Dendritic cell treated with granulocyte-macrophage colony-stimulating factor and Interleukin-4, amounts not matched to agents 40 ng/mL and 50 ng/mL, for 4 days (primary cell): ENCODE measurements at regions not wholly inside any gene's neighbourhood (a gene's known extent, or its start where the extent isn't known, plus 50 kb on each side); places are given as distances from the start of the nearest gene placed in this dataset.

ENCODE experiments used
- H3K27ac Mint-ChIP-seq: one replicate; pipeline ENCODE4 v1.8.0; 2022; ENCODE audit warnings: mild to moderate bottlenecking, mixed read lengths
- H3K27me3 Mint-ChIP-seq: one replicate; pipeline ENCODE4 v1.8.0; 2022; ENCODE audit warnings: mild to moderate bottlenecking, mixed read lengths
- H3K36me3 Mint-ChIP-seq: one replicate; pipeline ENCODE4 v1.8.0; 2022; ENCODE audit warnings: low read depth, mixed read lengths
- H3K4me1 Mint-ChIP-seq: one replicate; pipeline ENCODE4 v1.8.0; 2022; ENCODE audit warnings: low read depth, mixed read lengths
- H3K4me3 Mint-ChIP-seq: one replicate; pipeline ENCODE4 v1.8.0; 2022; ENCODE audit warnings: mild to moderate bottlenecking, moderate library complexity, mixed read lengths
- H3K9me3 Mint-ChIP-seq: one replicate; pipeline ENCODE4 v1.8.0; 2022; ENCODE audit warnings: mixed read lengths
- intact Hi-C: fragments of 100-400 bp; cut with micrococcal nuclease; formaldehyde crosslinking; loops from one replicate; pipeline ENCODE4 v1.15.0; 2022

DNA sequence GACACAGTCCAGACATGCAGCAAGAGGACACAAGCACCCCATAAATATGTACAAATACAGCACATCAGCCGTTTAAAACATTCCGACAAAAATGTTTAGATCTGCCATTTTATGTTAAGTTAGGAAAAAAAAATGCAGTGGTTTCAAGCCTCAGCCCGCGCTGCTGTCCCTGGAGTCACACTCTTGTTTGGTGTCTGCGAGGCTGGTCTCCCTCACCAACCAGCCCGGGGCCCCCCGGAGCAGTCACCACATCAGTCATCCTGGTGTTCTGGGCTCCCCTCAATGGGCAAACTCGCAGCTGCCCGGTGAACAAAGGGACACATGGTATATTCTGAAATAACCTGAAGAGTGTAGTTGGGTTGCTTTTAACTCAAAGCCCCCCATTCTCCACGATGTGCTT is 1022.2 kb downstream of the BRD1 start:
- Mint-ChIP-seq H3K36me3 (no peaks in the 10 kb centered on the region), H3K4me3 (no peak overlapping the region), H3K27me3 (no peaks in the 10 kb centered on the region), H3K4me1 (no peaks in the 10 kb centered on the region), H3K27ac (no peak overlapping the region), H3K9me3 (no peaks in the 10 kb centered on the region)
- intact Hi-C loops: no loop called here

DNA sequence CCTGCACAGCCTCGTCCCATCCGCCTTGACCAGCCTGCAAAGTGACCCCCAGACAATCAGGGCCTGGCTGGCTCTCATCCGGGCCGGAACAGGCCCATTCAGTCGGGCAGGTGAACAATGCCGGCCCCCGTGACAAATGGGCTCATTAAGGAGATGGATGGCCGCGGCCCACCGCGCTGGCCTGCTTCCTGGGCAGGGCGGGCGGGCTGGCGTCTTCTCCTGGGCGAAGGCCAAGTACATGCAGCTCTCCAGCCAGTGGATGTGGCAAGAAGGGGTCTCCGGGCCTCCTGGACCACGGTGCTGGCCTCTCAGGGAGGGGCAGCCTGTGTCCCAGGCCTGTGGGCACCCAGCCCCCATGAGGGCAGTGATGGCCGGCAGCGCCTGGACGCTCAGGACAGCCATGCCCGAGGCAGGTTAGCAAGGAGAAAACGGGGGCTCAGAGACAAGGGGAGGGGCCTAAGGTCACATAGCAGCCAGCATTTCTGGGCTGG is 1022.8 kb downstream of the BRD1 start:
- no peaks in the 10 kb centered on the region for H3K4me1 Mint-ChIP-seq
- H3K36me3 Mint-ChIP-seq: no peaks in the 10 kb centered on the region
- H3K27ac Mint-ChIP-seq: no peak overlapping the region
- H3K27me3 Mint-ChIP-seq: no peaks in the 10 kb centered on the region
- intact Hi-C loops: no loop called here
- H3K4me3 Mint-ChIP-seq: no peak overlapping the region
- H3K9me3 Mint-ChIP-seq: no peaks in the 10 kb centered on the region

DNA sequence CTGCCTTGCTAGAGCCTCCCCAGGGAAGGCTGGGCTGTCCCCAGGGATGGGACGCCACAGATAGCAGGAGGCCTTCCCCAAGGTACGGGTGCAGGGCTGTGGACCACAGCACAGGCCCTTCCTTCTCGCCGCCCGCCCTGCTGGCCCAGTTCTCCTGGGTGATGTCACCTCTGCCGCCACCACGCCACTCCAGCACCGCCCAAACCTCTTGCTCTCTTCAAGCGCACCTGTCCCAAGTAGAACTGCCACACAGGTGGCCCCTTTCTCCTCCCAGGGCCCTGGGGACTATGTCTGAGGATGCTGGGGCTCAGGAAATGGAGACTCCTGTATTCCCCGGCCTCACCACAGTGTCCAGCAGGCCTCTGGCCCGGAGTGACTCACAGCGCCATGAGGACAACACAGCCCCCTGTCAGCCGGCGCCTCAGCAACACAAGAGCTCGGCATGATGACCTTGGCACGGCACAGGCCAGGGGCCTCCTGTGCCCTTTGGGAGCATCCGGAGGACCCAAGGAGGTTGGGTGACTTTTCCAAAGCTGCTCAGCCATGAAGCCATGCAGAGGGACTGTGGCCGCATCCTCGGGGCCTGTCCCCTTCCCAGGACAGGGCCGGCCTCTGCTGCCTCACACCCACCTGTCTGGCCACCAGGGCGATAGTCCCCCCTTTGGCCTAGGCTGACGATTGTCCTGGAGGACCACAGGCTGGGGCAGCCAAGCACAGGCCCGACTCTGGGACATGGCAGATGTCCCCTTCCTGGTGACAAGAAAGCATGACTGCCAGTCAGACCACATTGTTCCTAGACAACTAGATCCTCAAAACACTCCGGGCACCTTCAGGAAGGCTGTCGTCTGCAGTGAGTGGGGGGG is 1023.5 kb downstream of the BRD1 start:
- H3K4me3 Mint-ChIP-seq: no peak overlapping the region
- H3K27me3 Mint-ChIP-seq: no peaks in the 10 kb centered on the region
- no peak overlapping the region for H3K27ac Mint-ChIP-seq
- no peaks in the 10 kb centered on the region for H3K4me1 Mint-ChIP-seq
- intact Hi-C loops: no loop called here
- H3K9me3 Mint-ChIP-seq: no peaks in the 10 kb centered on the region
- H3K36me3 Mint-ChIP-seq: no peaks in the 10 kb centered on the region

DNA sequence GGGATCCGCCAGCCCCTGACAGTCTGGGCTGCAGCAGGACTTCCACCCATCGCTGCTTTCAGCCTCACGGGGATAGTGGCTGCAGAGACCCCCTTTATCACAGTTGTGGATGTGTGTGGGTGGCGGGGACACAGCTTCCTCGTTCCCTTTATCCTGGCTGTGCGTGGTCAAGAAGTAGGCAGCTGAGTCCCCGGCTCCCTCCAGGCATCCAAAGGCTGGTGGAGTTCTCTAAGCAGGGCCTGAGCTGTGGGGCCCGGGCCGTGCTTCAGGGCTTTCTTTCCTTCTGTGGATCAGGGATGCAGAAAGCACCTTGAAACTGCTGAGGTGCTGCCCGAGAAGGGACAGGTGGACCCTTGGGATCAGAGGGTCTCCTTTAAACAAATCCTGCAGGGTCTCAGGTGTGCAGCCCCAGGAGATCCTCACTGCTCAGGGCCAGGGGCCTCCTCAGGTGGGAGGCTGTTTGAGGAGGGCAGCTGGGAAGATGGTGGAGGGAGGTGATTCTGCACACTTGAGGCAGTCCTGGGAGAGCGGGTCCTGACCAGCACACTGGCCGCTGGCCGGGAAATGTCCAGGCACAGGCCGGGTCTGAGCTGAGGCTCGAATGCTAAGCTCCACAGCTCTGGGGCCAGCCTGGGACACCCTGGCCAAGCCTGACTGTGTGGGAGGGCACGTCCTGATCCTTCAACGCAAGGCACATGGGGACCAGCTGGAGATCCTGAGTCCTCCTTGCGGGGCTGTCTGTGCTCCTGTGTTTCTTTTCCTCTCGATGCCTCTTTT is 1024.3 kb downstream of the BRD1 start:
- Mint-ChIP-seq H3K4me1 (no peaks in the 10 kb centered on the region), H3K9me3 (no peaks in the 10 kb centered on the region), H3K4me3 (no peak overlapping the region), H3K27ac (no peak overlapping the region), H3K36me3 (no peaks in the 10 kb centered on the region), H3K27me3 (no peaks in the 10 kb centered on the region)
- intact Hi-C loops: no loop called here

DNA sequence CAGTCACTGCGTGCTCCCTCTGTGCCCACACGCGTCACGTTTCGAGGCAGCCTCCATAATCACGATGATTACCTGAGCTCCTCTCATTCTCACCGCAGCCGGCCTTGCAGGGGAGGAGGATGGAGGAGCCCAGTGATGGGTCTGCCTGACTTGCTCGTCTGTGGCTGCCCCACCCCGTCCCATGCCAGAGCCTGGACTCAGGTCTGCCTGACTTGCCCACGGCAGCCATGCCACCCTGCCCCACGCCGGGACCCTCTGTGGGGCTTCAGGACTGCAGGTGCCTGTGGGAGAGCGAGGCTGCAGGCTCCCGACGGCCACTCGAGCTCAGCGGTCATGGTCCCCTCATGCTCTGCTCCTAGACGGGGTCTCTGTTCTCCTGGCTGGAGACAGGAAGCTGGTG is 1025.1 kb downstream of the BRD1 start:
- Mint-ChIP-seq H3K36me3 (no peaks in the 10 kb centered on the region), H3K4me1 (no peaks in the 10 kb centered on the region), H3K4me3 (no peak overlapping the region), H3K9me3 (no peaks in the 10 kb centered on the region), H3K27ac (no peak overlapping the region), H3K27me3 (no peaks in the 10 kb centered on the region)
- intact Hi-C loops: no loop called here

DNA sequence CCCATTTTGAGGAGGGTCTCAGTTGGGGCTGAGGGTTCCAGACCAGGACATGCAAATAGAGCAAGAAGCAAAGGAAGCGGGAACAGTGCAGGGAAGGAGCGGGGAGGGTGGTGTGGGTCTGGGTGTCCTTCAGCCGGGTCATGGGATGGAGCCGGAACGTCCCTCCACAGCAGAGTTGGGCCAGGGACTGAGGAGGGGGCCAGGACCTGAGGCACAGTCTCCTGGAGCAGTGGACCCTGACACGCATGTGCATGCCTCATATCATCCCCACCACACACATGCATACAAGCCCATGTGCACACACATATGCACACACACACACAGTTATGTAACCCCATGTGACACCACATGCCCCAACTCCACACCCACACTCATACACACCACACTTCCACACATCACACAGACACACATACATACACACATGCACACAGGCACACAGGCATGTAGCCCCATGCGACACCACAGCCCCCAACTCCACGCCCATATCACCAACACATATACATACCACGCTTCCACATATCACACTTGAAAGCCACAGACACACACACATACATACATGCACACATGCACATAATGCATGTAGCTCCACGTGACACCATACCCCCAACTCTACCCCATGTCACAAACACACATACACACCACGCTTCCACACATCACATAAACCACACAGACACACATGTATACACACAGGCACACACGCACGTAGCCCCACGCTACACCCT is 1026.6 kb downstream of the BRD1 start:
- no peak overlapping the region for H3K27ac Mint-ChIP-seq
- no peaks in the 10 kb centered on the region for H3K27me3 Mint-ChIP-seq
- no peak overlapping the region for H3K4me3 Mint-ChIP-seq
- no peaks in the 10 kb centered on the region for H3K36me3 Mint-ChIP-seq
- H3K9me3 Mint-ChIP-seq: no peaks in the 10 kb centered on the region
- H3K4me1 Mint-ChIP-seq: no peaks in the 10 kb centered on the region
- intact Hi-C loops: no loop called here

DNA sequence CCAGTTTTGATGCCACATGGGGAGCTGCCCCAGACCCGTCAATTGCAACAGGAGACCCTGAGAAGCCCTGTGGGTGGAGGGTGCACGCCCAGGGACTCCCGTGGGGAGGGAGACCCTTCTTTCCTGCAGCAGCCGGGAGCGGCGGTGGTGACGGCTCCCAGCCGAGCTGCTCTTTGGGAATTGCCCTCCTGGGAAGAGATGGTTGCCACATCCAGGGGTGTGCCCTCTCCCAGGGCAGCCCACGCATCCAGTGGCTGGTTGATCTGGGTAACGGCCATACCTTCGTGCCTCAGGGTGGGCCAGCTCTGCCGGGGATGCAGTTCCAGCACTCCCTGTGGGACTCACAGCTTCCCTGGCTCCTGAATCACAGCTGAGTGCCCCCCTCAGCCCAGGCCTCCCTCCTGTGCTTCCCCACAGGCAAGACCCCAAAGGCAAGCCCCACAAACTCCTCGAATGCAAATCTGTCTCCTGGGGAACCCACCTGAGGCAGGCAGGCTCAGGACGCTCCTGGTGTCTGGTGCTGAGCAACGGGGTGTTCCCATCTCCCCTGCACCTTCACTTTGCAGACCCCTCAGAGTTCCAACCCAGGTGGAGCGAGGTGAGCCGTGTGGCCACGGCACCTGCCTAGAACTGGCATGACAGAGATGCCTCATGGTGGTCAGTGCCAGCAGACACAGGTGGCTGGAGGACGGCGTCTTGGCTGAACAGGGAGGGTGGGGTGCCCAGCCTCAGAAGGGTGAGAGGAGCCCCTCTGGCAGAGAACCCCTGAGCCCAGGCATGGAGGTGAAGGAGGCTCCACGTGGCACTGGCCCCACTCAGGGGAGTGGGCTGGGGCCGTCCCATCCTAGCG is 1027.4 kb downstream of the BRD1 start:
- no peaks in the 10 kb centered on the region for H3K27me3 Mint-ChIP-seq
- no peaks in the 10 kb centered on the region for H3K36me3 Mint-ChIP-seq
- no peak overlapping the region for H3K27ac Mint-ChIP-seq
- no peaks in the 10 kb centered on the region for H3K4me1 Mint-ChIP-seq
- intact Hi-C loops: no loop called here
- H3K9me3 Mint-ChIP-seq: no peaks in the 10 kb centered on the region
- no peak overlapping the region for H3K4me3 Mint-ChIP-seq

DNA sequence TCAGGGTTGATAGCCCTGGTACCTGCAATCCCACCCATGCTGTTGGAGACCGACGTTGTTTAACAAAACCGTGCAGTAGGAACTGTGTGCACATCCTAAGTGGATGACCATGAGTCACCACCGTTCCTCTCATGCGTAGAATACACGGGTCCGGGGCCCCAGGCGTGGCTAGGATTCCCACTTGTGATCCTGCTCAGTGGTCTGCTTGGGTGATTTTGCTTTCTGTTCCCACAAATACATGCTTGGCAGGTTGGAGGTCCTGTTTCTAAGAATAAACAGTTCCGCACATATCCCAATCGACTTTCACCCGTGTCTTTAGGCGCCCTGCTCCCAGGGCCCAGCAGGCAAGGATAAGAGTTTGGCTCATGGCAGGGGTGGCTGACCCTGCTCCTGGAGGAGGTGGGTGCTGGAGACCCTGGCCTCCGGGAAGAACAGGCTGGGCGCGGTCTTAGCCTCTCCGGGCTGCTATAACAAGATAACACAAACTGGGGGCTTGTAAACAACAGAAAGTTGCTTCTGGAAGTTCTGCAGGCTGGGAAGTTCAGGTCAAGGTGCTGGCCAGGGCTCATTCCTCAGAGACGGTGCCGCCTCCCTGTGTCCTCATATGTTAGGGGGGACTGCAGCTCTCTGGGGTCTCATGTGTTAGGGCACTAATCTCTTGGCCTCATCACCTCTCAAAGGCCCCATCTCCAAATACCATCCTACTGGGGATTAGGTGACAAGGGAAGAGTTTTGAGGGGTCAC is 1028.3 kb downstream of the BRD1 start:
- Mint-ChIP-seq H3K4me1 (no peaks in the 10 kb centered on the region), H3K27ac (no peak overlapping the region), H3K9me3 (no peaks in the 10 kb centered on the region), H3K4me3 (no peak overlapping the region), H3K36me3 (no peaks in the 10 kb centered on the region), H3K27me3 (no peaks in the 10 kb centered on the region)
- intact Hi-C loops: no loop called here

DNA sequence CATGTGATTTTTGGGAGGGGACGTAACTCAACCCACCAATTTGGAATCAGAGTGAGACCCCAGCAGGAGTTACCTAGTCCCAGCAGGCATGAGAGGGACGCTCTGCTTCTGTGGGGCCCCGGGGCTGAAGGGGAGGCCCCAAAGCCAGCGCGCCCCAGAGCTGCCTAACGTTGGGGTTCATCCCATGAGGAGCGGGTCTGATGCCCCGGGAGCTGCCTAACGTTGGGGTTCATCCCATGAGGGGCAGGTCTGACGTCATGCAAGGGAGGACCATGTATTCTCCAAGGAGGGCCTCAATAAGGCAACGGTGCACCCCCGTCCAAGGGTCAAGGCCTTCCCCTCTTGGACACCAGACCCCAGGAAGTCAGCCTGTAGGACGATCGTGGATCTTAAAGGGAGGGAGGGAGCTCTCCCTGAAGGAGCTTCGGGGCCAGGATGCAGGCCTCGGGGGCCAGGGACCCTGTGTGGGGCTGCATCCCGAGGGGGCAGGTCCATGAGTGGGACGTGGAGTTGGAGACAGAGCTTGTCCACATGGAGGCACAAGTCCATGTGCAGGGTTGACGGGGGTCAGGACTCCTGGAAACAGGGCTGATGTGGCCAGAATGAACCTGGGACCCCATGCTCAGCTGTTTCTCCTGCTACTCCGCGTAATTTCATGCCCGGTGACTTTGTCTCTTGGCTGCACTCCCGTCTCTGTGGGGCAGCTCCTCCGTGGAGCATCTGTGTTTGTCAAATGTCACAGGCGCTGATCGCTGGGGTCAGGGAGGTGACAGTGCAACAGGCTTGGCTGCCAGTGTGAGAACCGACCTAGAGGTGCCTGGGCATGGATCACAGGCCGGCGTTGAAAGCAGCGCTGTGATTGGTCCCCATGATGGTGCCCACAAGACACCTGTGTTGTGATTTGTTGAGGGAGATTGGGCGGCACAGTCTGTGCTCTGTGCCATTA is 1029.1 kb downstream of the BRD1 start:
- Mint-ChIP-seq H3K4me3 (no peak overlapping the region), H3K27ac (no peak overlapping the region)
- intact Hi-C loops: no loop called here

DNA sequence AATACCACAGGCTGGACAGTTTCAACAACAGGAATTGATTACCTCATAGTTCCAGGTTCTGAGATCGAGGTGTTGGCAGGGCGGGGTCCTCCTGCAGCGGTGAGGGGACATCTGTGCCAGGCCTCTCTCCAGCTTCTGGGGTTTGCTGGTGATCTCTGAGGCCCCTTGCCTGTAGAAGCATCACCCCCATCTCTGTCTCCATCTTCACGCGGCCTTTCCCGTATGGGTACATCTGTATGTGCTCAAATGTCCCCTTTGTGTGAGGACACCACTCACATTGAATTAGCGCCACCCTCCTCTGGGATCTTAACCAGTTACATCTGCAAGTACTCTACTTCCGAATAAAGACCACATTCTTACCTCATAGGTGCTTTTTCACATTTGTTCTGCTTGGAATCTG is 1029.9 kb downstream of the BRD1 start:
- peaks cover 6% of the 10 kb centered on the region for H3K9me3 Mint-ChIP-seq
- intact Hi-C loops: no loop called here
- no peaks in the 10 kb centered on the region for H3K27me3 Mint-ChIP-seq
- no peaks in the 10 kb centered on the region for H3K36me3 Mint-ChIP-seq
- no peaks in the 10 kb centered on the region for H3K4me1 Mint-ChIP-seq
- H3K4me3 Mint-ChIP-seq: no peak overlapping the region
- H3K27ac Mint-ChIP-seq: no peak overlapping the region

More for the DNA sequence above, 1029.1 kb downstream of the BRD1 start:
- Mint-ChIP-seq H3K27me3 (no peaks in the 10 kb centered on the region), H3K36me3 (no peaks in the 10 kb centered on the region), H3K4me1 (no peaks in the 10 kb centered on the region), H3K9me3 (peaks cover 6% of the 10 kb centered on the region)

DNA sequence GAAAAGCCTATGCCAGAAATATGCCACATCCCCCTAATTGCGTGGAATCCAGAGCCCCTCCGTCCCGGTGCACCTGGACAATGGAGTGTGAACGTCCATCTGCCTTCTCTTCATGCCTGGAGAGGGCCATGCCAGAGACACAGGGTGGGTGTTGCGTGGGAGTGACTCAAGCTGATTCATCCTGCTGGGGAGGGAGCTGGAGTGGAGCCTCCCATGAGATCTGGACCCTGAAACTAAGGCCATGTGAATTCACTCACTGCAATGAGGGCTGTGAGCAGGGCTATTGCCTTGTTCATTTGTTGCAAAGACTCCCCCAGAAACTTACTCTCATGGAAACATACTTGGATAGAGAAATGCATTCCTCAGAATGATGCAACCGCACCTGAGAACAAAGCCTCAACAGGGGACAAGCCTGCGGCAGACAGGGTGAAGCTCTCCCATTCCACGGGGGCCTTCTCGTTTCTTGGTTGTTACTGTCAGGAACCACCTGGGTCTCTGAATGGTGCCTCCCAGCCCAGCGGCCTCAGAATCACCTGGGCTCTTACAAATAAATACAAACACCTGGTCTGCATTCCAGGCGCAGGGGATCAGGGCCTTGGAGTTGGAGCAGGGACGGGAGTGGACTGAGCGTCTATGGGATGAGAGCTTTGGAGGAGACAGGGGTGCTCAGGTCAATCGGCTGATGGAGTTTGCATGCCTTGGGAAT is 1031.2 kb downstream of the BRD1 start:
- Mint-ChIP-seq H3K4me1 (no peaks in the 10 kb centered on the region), H3K4me3 (no peak overlapping the region), H3K27ac (no peak overlapping the region), H3K9me3 (peaks cover 6% of the 10 kb centered on the region), H3K27me3 (no peaks in the 10 kb centered on the region), H3K36me3 (no peaks in the 10 kb centered on the region)
- intact Hi-C loops: no loop called here

DNA sequence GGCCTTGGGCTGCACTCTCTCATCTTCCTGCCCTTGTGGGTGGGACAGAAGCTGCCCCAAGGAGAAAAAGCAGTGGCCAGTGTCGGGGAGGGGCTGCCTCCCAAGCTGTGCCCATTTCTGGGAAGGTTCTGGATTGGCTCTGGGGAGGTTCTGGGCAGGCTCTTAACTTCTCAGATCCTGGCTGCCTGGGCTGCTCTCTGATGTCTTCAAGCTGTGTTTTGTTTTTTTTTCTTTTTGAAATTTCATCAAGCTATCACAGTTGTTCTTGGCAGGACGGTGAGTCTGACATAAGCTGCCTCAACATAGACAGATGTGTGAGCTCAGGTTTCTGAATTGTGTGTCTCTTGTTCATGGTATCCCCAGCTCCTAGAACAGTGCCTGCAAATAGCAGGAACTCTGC is 1032.0 kb downstream of the BRD1 start:
- Mint-ChIP-seq H3K4me3 (no peak overlapping the region), H3K27ac (no peak overlapping the region), H3K4me1 (no peaks in the 10 kb centered on the region), H3K36me3 (no peaks in the 10 kb centered on the region), H3K27me3 (no peaks in the 10 kb centered on the region), H3K9me3 (peaks cover 6% of the 10 kb centered on the region)
- intact Hi-C loops: no loop called here
